Mammary epithelial cell (primary cell): ENCODE measurements at regions not wholly inside any gene's neighbourhood (a gene's known extent, or its start where the extent isn't known, plus 50 kb on each side); places are given as distances from the start of the nearest gene placed in this dataset.

Experiments used
- EZH2 ChIP-seq: IDR thresholded peaks from 2 replicates; pipeline ENCODE4 v1.6.1; 2012; ENCODE audit warnings: low read length, inconsistent platforms, borderline replicate concordance
- TF ChIP-seq, protein P1 (sequence below), 2 donors: IDR thresholded peaks in 1 of 2; conservative IDR thresholded peaks in 1 of 2; 2 replicates each; pipeline ENCODE4 v1.5.1; 2011 to 2012; ENCODE audit warnings: inconsistent platforms in 2 of 2, low read length in 2 of 2, mild to moderate bottlenecking in 2 of 2, control low read depth in 1 of 2, low read depth in 1 of 2; ENCODE audit not compliant: insufficient read depth in 1 of 2; ENCODE audit errors: extremely low read depth in 1 of 2

DNA sequence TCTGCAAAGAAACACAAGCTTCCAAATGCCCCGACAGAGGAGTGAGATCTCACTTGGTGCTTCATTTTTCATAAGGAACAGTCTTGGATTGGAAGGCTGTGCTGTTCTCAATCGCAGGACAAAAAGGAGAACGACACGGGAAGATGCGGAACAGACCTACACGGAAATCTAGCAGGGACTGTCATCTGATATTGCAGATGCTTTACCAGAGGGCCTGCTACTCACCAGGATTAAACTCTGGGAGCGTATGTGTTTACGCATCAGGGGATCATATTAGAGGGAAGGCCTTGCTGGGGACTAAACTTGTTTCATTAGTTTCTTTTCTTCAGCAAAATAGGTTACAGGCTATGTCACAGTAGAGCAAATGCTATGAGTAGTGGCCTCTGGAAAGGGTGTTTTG, 82.8 kb upstream of the EEPD1 start:
- no peak for TF ChIP-seq EZH2
- TF ChIP-seq, protein P1, sequence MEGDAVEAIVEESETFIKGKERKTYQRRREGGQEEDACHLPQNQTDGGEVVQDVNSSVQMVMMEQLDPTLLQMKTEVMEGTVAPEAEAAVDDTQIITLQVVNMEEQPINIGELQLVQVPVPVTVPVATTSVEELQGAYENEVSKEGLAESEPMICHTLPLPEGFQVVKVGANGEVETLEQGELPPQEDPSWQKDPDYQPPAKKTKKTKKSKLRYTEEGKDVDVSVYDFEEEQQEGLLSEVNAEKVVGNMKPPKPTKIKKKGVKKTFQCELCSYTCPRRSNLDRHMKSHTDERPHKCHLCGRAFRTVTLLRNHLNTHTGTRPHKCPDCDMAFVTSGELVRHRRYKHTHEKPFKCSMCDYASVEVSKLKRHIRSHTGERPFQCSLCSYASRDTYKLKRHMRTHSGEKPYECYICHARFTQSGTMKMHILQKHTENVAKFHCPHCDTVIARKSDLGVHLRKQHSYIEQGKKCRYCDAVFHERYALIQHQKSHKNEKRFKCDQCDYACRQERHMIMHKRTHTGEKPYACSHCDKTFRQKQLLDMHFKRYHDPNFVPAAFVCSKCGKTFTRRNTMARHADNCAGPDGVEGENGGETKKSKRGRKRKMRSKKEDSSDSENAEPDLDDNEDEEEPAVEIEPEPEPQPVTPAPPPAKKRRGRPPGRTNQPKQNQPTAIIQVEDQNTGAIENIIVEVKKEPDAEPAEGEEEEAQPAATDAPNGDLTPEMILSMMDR (conservative IDR thresholded peaks at IDR 0.05 in 1 of 2, IDR thresholded peaks at IDR 0.05 in 1 of 2; ENCODE audit: extremely low read depth in 1 of 2, insufficient read depth in 1 of 2, low read depth in 1 of 2, low read length in 2 of 2) = no peak
